ENCODE measurements at regions not wholly inside any gene's neighbourhood (a gene's known extent, or its start where the extent isn't known, plus 50 kb on each side); places are given as distances from the start of the nearest gene placed in this dataset.
A peak's percentile ranks its signal among the peaks of the same experiment; 100 is the strongest.
"Not testable (repeated sequence)": the region's sequence is repeated elsewhere in the genome, so short reads cannot be mapped to it uniquely, and the experiment has no call there.

DNA sequence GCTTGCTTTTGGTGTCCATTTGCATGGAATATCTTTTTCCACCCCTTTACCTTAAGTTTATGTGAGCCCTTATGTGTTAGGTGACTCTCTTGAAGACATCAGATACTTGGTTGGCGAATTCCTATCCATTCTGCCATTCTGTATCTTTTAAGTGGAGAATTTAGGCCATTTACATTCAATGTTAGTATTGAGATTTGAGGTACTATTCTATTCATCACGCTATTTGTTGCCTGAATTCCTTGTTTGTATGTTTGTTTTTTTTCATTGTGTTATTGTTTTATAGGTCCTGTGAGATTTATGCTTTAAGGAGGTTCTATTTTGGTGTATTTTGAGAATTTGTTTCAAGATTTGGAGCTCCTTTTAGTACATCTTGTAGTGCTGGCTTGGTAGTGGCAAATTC lies 238.3 kb upstream of the LYPLAL1 start:
- H3K36me3 ChIP-seq (ENCODE audit: insufficient read depth, low read length); H3K4me3 ChIP-seq (ENCODE audit: low read length); H3K9ac ChIP-seq (ENCODE audit: low read depth, low read length); H3K4me2 ChIP-seq (ENCODE audit: low read length); H3K4me1 ChIP-seq (ENCODE audit: control insufficient read depth, insufficient read depth, low read length); H3K27me3 ChIP-seq (ENCODE audit: control insufficient read depth, insufficient read depth, low read length); H3K9me3 ChIP-seq (replicated peaks; ENCODE audit: low read length): not testable (repeated sequence)

DNA sequence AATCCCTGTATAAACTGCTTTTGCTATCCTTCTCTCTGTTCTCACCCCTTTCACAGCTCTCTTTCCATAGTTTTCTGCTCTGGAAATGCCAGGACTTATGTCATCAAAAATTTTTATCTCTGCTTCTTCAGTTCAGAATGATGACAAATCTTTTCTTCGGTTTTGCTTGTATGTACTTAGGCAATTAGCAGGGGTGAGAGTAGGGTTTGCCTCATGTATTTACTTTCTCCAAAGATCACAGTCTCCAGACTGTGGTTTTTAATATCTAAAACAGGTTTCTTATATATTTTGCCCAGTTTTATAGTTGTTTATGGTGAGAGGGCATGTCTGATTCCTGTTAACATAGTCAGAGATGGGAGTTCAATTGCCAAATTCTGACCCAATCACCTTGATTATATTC lies 235.4 kb upstream of the LYPLAL1 start:
- Histone ChIP-seq H3K4me2 (ENCODE audit: low read length) (no peak overlapping the region), H3K4me1 (ENCODE audit: control insufficient read depth, insufficient read depth, low read length) (peaks cover 11% of the 10 kb centered on the region), H3K9me3 (replicated peaks; ENCODE audit: low read length) (no peaks in the 10 kb centered on the region), H3K9ac (ENCODE audit: low read depth, low read length) (no peak overlapping the region), H3K27me3 (ENCODE audit: control insufficient read depth, insufficient read depth, low read length) (no peaks in the 10 kb centered on the region), H3K36me3 (ENCODE audit: insufficient read depth, low read length) (no peaks in the 10 kb centered on the region), H3K4me3 (ENCODE audit: low read length) (no peak overlapping the region)

DNA sequence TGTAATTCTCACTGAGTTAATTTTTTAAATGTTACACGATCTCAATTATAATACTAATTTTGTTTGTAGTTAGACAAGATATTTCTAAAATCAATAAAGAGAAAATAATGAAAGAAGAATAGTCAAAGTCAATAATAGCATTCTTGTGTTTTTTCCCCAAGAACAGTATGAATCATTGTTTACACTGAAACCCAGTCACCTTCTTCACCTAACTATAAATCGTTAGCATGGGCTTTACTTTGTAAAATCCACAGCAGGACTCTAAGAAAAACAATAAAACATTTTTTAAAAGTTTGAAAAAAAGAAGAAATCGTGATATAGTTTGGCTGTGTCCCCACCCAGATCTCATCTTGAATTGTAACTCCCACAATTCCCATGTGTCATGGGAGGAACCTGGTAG lies 234.6 kb upstream of the LYPLAL1 start:
- H3K27me3 ChIP-seq (ENCODE audit: control insufficient read depth, insufficient read depth, low read length), result no peaks in the 10 kb centered on the region
- H3K4me1 ChIP-seq (ENCODE audit: control insufficient read depth, insufficient read depth, low read length), result peaks cover 11% of the 10 kb centered on the region
- no peaks in the 10 kb centered on the region for H3K9me3 ChIP-seq (replicated peaks; ENCODE audit: low read length)
- H3K36me3 ChIP-seq (ENCODE audit: insufficient read depth, low read length), result no peaks in the 10 kb centered on the region
- H3K9ac ChIP-seq (ENCODE audit: low read depth, low read length), result no peak overlapping the region
- no peak overlapping the region for H3K4me2 ChIP-seq (ENCODE audit: low read length)
- no peak overlapping the region for H3K4me3 ChIP-seq (ENCODE audit: low read length)

- Histone ChIP-seq H3K9me3 (replicated peaks; ENCODE audit: low read length) (no peaks in the 10 kb centered on the region), H3K4me3 (ENCODE audit: low read length) (peak overlapping the region; percentile 36), H3K27me3 (ENCODE audit: control insufficient read depth, insufficient read depth, low read length) (no peaks in the 10 kb centered on the region), H3K4me2 (ENCODE audit: low read length) (peak overlapping the region; percentile 66), H3K9ac (ENCODE audit: low read depth, low read length) (no peak overlapping the region), H3K4me1 (ENCODE audit: control insufficient read depth, insufficient read depth, low read length) (peaks cover 21% of the 10 kb centered on the region), H3K36me3 (ENCODE audit: insufficient read depth, low read length) (no peaks in the 10 kb centered on the region)
Observed at GRCh38 chr1:218942431-218942830, 231.2 kb upstream of the LYPLAL1 start.

GRCh38 chr1:218943371-218943770 lies 230.3 kb upstream of the LYPLAL1 start:
- Histone ChIP-seq H3K9ac (ENCODE audit: low read depth, low read length) (no peak overlapping the region), H3K9me3 (replicated peaks; ENCODE audit: low read length) (no peaks in the 10 kb centered on the region), H3K4me1 (ENCODE audit: control insufficient read depth, insufficient read depth, low read length) (peaks cover 21% of the 10 kb centered on the region), H3K4me2 (ENCODE audit: low read length) (no peak overlapping the region), H3K36me3 (ENCODE audit: insufficient read depth, low read length) (no peaks in the 10 kb centered on the region), H3K27me3 (ENCODE audit: control insufficient read depth, insufficient read depth, low read length) (no peaks in the 10 kb centered on the region), H3K4me3 (ENCODE audit: low read length) (no peak overlapping the region)

DNA sequence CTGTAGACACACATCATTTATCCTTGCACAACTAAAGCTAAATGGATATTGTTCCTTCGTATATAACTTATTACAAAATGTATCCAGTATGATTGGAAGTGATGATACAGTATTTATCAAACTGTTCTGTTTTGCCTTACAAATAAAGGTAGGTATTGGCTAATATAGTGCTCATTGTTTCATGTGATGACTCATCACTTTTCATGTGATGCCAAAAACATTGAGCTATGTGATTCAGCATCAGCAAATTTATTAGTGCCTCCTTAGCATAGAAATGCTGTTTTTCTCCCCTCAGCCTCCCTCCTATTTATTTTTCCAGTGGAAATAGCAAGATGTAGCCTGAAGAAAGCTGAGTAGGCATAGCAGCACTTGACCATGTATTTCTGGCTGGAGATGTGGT lies 228.6 kb upstream of the LYPLAL1 start:
- H3K4me3 ChIP-seq (ENCODE audit: low read length), result no peak overlapping the region
- H3K4me1 ChIP-seq (ENCODE audit: control insufficient read depth, insufficient read depth, low read length), result peaks cover 19% of the 10 kb centered on the region
- no peak overlapping the region for H3K9ac ChIP-seq (ENCODE audit: low read depth, low read length)
- no peaks in the 10 kb centered on the region for H3K36me3 ChIP-seq (ENCODE audit: insufficient read depth, low read length)
- no peaks in the 10 kb centered on the region for H3K27me3 ChIP-seq (ENCODE audit: control insufficient read depth, insufficient read depth, low read length)
- H3K9me3 ChIP-seq (replicated peaks; ENCODE audit: low read length), result no peaks in the 10 kb centered on the region
- H3K4me2 ChIP-seq (ENCODE audit: low read length), result no peak overlapping the region

DNA sequence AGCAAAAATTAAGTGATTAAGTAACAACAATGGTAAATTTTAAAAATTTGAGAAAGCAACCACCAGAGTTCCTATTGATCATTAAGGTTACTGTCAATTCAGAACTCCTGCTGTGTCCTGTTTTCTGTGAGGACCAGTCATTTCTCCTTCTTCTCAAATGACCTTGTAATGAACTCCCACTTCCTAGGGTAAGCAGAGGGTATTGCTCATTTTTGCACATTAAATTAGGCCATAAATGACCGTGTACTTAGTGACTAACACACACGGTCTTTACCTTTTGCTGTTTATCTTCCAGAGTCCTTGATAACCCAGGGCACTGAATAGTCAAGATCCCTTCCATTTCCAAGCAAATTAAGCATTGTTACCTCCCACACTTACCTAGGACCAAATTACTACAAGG lies 227.5 kb upstream of the LYPLAL1 start:
- Histone ChIP-seq H3K36me3 (ENCODE audit: insufficient read depth, low read length) (no peaks in the 10 kb centered on the region), H3K4me3 (ENCODE audit: low read length) (no peak overlapping the region), H3K4me1 (ENCODE audit: control insufficient read depth, insufficient read depth, low read length) (peaks cover 19% of the 10 kb centered on the region), H3K9ac (ENCODE audit: low read depth, low read length) (no peak overlapping the region), H3K27me3 (ENCODE audit: control insufficient read depth, insufficient read depth, low read length) (no peaks in the 10 kb centered on the region), H3K9me3 (replicated peaks; ENCODE audit: low read length) (no peaks in the 10 kb centered on the region), H3K4me2 (ENCODE audit: low read length) (no peak overlapping the region)

DNA sequence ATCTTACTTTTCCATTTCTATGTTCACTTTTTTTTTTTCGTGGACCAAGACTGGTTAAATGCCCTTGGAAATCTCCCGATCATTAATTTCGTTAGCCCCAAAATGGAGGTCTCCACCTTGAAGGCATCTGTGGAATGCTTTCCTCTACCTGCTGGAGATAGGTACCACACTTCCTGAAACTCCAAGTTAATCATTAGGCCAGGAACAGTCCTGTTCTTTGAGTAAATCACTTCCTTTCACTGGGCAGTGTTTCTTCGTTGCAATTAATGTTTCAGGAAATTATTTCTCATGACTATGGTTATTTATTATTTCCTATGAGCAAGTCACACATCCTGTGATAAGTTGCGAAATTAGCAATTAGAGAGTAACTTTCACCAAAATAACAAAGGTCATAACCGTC lies 225.2 kb upstream of the LYPLAL1 start:
- H3K9ac ChIP-seq (ENCODE audit: low read depth, low read length), result no peak overlapping the region
- H3K27me3 ChIP-seq (ENCODE audit: control insufficient read depth, insufficient read depth, low read length), result no peaks in the 10 kb centered on the region
- H3K4me2 ChIP-seq (ENCODE audit: low read length), result no peak overlapping the region
- no peaks in the 10 kb centered on the region for H3K9me3 ChIP-seq (replicated peaks; ENCODE audit: low read length)
- no peaks in the 10 kb centered on the region for H3K36me3 ChIP-seq (ENCODE audit: insufficient read depth, low read length)
- no peak overlapping the region for H3K4me3 ChIP-seq (ENCODE audit: low read length)
- peaks cover 11% of the 10 kb centered on the region for H3K4me1 ChIP-seq (ENCODE audit: control insufficient read depth, insufficient read depth, low read length)

DNA sequence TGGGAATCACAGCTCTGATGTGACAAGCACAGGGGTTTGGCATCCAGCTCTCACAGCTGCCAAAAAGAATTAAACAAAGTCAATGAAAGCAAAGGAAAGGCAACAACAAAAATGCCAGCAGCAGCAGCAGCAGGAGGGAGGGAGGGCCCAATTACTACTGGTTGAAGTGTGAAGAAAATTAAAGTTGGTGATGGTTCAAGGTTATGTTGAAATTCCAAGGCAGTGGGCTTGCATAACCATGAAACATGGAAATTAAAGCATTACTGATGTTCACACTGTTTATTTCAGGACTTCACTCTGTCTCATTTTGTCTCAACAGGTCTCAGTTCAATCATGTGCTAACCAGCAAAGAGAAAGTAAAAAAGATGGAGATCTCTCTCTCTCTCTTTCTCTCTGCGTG lies 220.3 kb upstream of the LYPLAL1 start:
- Histone ChIP-seq H3K27me3 (ENCODE audit: control insufficient read depth, insufficient read depth, low read length) (no peaks in the 10 kb centered on the region), H3K4me3 (ENCODE audit: low read length) (no peak overlapping the region), H3K4me1 (ENCODE audit: control insufficient read depth, insufficient read depth, low read length) (no peaks in the 10 kb centered on the region), H3K4me2 (ENCODE audit: low read length) (no peak overlapping the region), H3K9ac (ENCODE audit: low read depth, low read length) (no peak overlapping the region), H3K36me3 (ENCODE audit: insufficient read depth, low read length) (no peaks in the 10 kb centered on the region), H3K9me3 (replicated peaks; ENCODE audit: low read length) (no peaks in the 10 kb centered on the region)

GRCh38 chr1:218957971-218958370 lies 215.7 kb upstream of the LYPLAL1 start:
- no peaks in the 10 kb centered on the region for H3K9me3 ChIP-seq (replicated peaks; ENCODE audit: low read length)
- no peaks in the 10 kb centered on the region for H3K27me3 ChIP-seq (ENCODE audit: control insufficient read depth, insufficient read depth, low read length)
- no peaks in the 10 kb centered on the region for H3K4me1 ChIP-seq (ENCODE audit: control insufficient read depth, insufficient read depth, low read length)
- H3K4me3 ChIP-seq (ENCODE audit: low read length), result no peak overlapping the region
- no peak overlapping the region for H3K4me2 ChIP-seq (ENCODE audit: low read length)
- H3K36me3 ChIP-seq (ENCODE audit: insufficient read depth, low read length), result no peaks in the 10 kb centered on the region
- H3K9ac ChIP-seq (ENCODE audit: low read depth, low read length), result no peak overlapping the region

- H3K4me1 ChIP-seq (ENCODE audit: control insufficient read depth, insufficient read depth, low read length), result no peaks in the 10 kb centered on the region
- H3K4me3 ChIP-seq (ENCODE audit: low read length), result no peak overlapping the region
- no peaks in the 10 kb centered on the region for H3K27me3 ChIP-seq (ENCODE audit: control insufficient read depth, insufficient read depth, low read length)
- no peaks in the 10 kb centered on the region for H3K36me3 ChIP-seq (ENCODE audit: insufficient read depth, low read length)
- no peaks in the 10 kb centered on the region for H3K9me3 ChIP-seq (replicated peaks; ENCODE audit: low read length)
- H3K4me2 ChIP-seq (ENCODE audit: low read length), result no peak overlapping the region
- no peak overlapping the region for H3K9ac ChIP-seq (ENCODE audit: low read depth, low read length)
Observed at GRCh38 chr1:218959784-218960183, 213.9 kb upstream of the LYPLAL1 start.

- Histone ChIP-seq H3K4me3 (ENCODE audit: low read length) (no peak overlapping the region), H3K36me3 (ENCODE audit: insufficient read depth, low read length) (no peaks in the 10 kb centered on the region), H3K27me3 (ENCODE audit: control insufficient read depth, insufficient read depth, low read length) (no peaks in the 10 kb centered on the region), H3K9ac (ENCODE audit: low read depth, low read length) (no peak overlapping the region), H3K9me3 (replicated peaks; ENCODE audit: low read length) (peaks cover 6% of the 10 kb centered on the region), H3K4me2 (ENCODE audit: low read length) (no peak overlapping the region), H3K4me1 (ENCODE audit: control insufficient read depth, insufficient read depth, low read length) (no peaks in the 10 kb centered on the region)
Observed at GRCh38 chr1:218964471-218965185, 209.1 kb upstream of the LYPLAL1 start.
